ENCODE measurements at regions not wholly inside any gene's neighbourhood (a gene's known extent, or its start where the extent isn't known, plus 50 kb on each side); places are given as distances from the start of the nearest gene placed in this dataset.

GRCh38 chr19:30743702-30744101 lies 371.5 kb downstream of the ZNF536 start:
- no peak for DNase-seq (ENCODE audit: low read depth)
- H3K4me3 ChIP-seq (ENCODE audit: low read depth, low read length): no peak overlapping the region

GRCh38 chr19:30743011-30743410 lies 370.8 kb downstream of the ZNF536 start:
- H3K4me3 ChIP-seq (ENCODE audit: low read depth, low read length): no peak overlapping the region
- no peak for DNase-seq (ENCODE audit: low read depth)

- no peak for DNase-seq (ENCODE audit: low read depth)
- H3K4me3 ChIP-seq (ENCODE audit: low read depth, low read length): no peak overlapping the region
These were observed 370.3 kb downstream of the ZNF536 start for GRCh38 chr19:30742406-30742938.

DNA sequence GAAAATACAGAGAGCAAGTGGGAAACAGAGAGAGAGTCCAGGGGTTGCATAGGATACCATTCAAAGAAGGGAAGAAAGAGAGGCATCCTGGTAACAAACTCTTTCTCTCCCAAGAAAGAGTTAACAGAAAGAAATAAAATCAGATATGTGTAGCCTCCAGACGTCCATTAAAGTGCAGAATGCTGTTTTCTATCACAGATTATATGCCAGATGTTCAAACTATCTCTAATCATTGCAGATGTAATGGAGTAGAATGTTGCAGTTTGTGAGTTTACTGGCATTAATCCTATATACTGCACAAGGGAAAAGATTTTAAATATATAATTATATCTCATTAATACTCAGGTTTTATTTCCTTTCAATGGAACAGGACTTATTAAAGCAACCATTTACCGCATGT lies 369.4 kb downstream of the ZNF536 start:
- DNase-seq (ENCODE audit: low read depth): no peak
- H3K4me3 ChIP-seq (ENCODE audit: low read depth, low read length): no peak overlapping the region

GRCh38 chr19:30739394-30739793 lies 367.2 kb downstream of the ZNF536 start:
- no peak for DNase-seq (ENCODE audit: low read depth)
- H3K4me3 ChIP-seq (ENCODE audit: low read depth, low read length): no peak overlapping the region

GRCh38 chr19:30738047-30738446 lies 365.9 kb downstream of the ZNF536 start:
- H3K4me3 ChIP-seq (ENCODE audit: low read depth, low read length): no peak overlapping the region
- no peak for DNase-seq (ENCODE audit: low read depth)

- no peak for DNase-seq (ENCODE audit: low read depth)
These were observed 362.5 kb downstream of the ZNF536 start for GRCh38 chr19:30734669-30735068.

DNA sequence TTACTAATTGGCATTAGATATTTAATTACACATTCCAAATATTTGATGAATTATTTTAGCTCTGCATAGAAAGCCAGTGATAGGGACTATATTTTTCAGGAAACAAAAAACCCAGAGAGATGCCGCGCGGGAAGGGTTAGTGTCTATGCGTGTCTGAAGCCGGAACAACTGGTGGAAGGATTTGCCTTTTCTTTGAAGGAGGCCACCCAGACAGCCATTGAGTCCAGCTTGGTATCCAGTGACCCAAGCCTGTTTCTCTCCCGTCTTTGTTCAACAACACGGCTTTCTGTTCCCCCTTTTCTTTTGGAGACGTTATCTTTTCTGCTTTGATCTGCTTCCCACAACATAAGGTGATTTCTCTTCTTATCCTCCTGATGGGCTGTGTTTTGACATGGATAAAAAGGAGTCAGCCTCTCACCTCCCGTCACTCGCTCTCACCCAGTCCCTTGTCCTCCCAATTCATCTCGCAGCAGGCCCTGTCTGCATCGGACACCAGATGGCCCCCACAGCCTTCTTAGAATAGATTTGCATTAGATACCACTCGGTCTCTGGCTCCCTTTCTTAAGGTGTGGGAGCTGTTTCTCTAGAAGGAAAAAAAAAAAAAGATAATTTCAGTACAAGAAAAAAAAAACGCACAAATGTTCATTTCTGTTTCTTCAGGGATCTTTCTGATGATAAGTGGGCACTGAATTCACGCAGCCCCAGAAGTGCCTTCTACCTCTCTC lies 361.8 kb downstream of the ZNF536 start:
- DNase-seq (ENCODE audit: low read depth): no peak
- no peak overlapping the region for H3K4me3 ChIP-seq (ENCODE audit: low read depth, low read length)

More at GRCh38 chr19:30734669-30735068, 362.5 kb downstream of the ZNF536 start:
- H3K4me3 ChIP-seq (ENCODE audit: low read depth, low read length): no peak overlapping the region

- no peak for DNase-seq (ENCODE audit: low read depth)
- H3K4me3 ChIP-seq (ENCODE audit: low read depth, low read length): no peak overlapping the region
These were observed 359.4 kb downstream of the ZNF536 start for GRCh38 chr19:30731591-30731990.

GRCh38 chr19:30729451-30729850 lies 357.3 kb downstream of the ZNF536 start:
- DNase-seq (ENCODE audit: low read depth): no peak
- no peak overlapping the region for H3K4me3 ChIP-seq (ENCODE audit: low read depth, low read length)

GRCh38 chr19:30722761-30723160 lies 350.6 kb downstream of the ZNF536 start:
- no peak overlapping the region for H3K4me3 ChIP-seq (ENCODE audit: low read depth, low read length)
- no peak for DNase-seq (ENCODE audit: low read depth)

GRCh38 chr19:30722186-30722585 lies 350.0 kb downstream of the ZNF536 start:
- no peak for DNase-seq (ENCODE audit: low read depth)
- no peak overlapping the region for H3K4me3 ChIP-seq (ENCODE audit: low read depth, low read length)

DNA sequence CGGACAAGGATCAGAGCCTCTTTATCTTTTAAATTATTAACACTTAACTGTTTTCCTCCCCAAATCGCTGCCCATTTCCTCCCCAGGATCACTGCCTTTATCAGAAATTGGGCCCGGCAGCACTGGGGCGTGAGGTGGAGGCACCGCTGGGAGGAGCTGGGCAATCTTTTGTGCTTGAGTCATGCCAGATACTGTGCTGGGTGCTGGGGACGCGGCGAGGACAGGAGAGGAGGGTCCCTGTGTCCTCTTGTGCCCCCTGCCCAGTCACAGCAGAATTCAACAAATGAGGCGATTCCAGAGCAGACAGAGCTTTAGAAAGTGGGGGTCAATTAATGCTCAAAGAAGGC lies 347.8 kb downstream of the ZNF536 start:
- peak overlapping the region; percentile 54 for H3K4me3 ChIP-seq (ENCODE audit: low read depth, low read length)

GRCh38 chr19:30719189-30719998 lies 347.2 kb downstream of the ZNF536 start:
- no peak for DNase-seq (ENCODE audit: low read depth)

More for the DNA sequence above, 347.8 kb downstream of the ZNF536 start:
- DNase-seq (ENCODE audit: low read depth): no peak

DNA sequence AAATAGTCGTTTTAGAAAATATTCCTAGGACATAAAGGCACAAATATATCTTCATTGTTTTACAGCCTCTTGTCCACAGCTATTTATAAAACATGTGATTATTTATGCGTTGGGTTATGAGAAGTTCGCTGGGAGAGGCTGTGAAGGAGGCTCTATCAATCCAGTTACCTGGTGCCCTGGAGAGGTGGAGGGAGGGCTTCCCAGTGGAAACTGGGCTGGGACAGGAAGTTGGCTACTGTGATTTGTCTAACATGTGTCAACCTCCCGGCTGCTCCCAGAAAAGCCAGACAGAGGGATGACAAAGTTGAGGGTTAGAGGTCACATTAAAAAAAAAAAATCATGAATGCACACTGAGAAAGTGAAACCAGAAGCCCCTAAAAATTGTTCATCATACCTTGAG lies 346.5 kb downstream of the ZNF536 start:
- H3K4me3 ChIP-seq (ENCODE audit: low read depth, low read length): no peak overlapping the region
- no peak for DNase-seq (ENCODE audit: low read depth)

More at GRCh38 chr19:30719189-30719998, 347.2 kb downstream of the ZNF536 start:
- H3K4me3 ChIP-seq (ENCODE audit: low read depth, low read length): peak overlapping the region; percentile 54

DNA sequence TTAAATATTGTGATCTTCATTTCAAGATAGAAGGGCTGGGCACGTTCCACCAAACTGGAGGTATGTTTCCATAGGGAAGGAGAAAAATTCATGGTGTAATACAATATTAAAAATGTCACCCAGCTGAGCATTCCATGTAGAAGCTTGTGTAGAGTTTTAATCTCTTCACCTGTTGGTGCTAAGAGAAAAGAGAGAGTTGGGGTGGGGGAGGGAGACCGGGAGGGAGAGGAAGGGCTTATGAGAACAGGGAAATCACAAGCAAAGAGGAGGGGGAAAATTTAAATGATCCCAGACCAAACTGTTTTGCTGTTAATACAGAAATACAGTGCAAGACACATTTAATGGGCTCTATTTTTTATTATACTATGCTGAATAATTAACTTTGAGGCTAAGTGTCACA lies 345.8 kb downstream of the ZNF536 start:
- DNase-seq (ENCODE audit: low read depth): no peak
- H3K4me3 ChIP-seq (ENCODE audit: low read depth, low read length): no peak overlapping the region

GRCh38 chr19:30717381-30717780 lies 345.2 kb downstream of the ZNF536 start:
- H3K4me3 ChIP-seq (ENCODE audit: low read depth, low read length): no peak overlapping the region
- no peak for DNase-seq (ENCODE audit: low read depth)

- no peak overlapping the region for H3K4me3 ChIP-seq (ENCODE audit: low read depth, low read length)
- DNase-seq (ENCODE audit: low read depth): no peak
These were observed 340.5 kb downstream of the ZNF536 start for GRCh38 chr19:30712431-30713337.

- DNase-seq (ENCODE audit: low read depth): no peak
- no peak overlapping the region for H3K4me3 ChIP-seq (ENCODE audit: low read depth, low read length)
These were observed 339.6 kb downstream of the ZNF536 start for GRCh38 chr19:30711826-30712225.

- no peak for DNase-seq (ENCODE audit: low read depth)
These were observed 339.1 kb downstream of the ZNF536 start for GRCh38 chr19:30711296-30711695.

More at GRCh38 chr19:30711296-30711695, 339.1 kb downstream of the ZNF536 start:
- H3K4me3 ChIP-seq (ENCODE audit: low read depth, low read length): no peak overlapping the region
